HEK293 (cell line): ENCODE measurements at regions not wholly inside any gene's neighbourhood (a gene's known extent, or its start where the extent isn't known, plus 50 kb on each side); places are given as distances from the start of the nearest gene placed in this dataset.

Experiments
- CTCF ChIA-PET: fragments of 350-600 bp; formaldehyde crosslinking; extraction: SDS; loops from one replicate; lab custom pipeline; 2021; ENCODE audit warnings: antibody characterized with exemption; lab: Yijun Ruan, JAX
- POLR2A ChIA-PET: fragments of 300-600 bp; formaldehyde crosslinking; extraction: SDS; loops from one replicate; lab custom pipeline; 2020; ENCODE audit warnings: antibody characterized with exemption, inconsistent platforms; lab: Yijun Ruan, JAX
- H3K27ac ChIP-seq: fragments of 200-500 bp; sonication (Bioruptor generic); 2 replicates; pipeline ENCODE4 v1.5.1; 2014; ENCODE audit warnings: low read depth, low read length, control low read depth, inconsistent platforms; ENCODE audit errors: extremely low read depth
- H3K36me3 ChIP-seq, 2 experiments: fragments of 200-500 bp in 1 of 2; sonication (Bioruptor generic) in 1 of 2; 1 replicate in 1 of 2; 2 replicates in 1 of 2; pipeline ENCODE4 v1.5.1; 2014 to 2017; ENCODE audit warnings: inconsistent platforms in 2 of 2, low read length in 2 of 2; ENCODE audit not compliant: control insufficient read depth in 2 of 2, insufficient read depth in 1 of 2
- H3K4me1 ChIP-seq: fragments of 200-500 bp; sonication (Bioruptor generic); 2 replicates; pipeline ENCODE4 v1.5.1; 2014; ENCODE audit warnings: mild to moderate bottlenecking, low read length, inconsistent platforms; ENCODE audit not compliant: control insufficient read depth, insufficient read depth
- H3K4me3 ChIP-seq: 2 replicates; pipeline ENCODE4 v1.5.1; 2011; ENCODE audit warnings: low read depth, mild to moderate bottlenecking, control low read depth, low read length, moderate library complexity
- H3K9me3 ChIP-seq: fragments of 200-500 bp; sonication (Bioruptor generic); 2 replicates; pipeline ENCODE4 v1.5.1; 2014; ENCODE audit warnings: low read depth, low read length, inconsistent platforms; ENCODE audit not compliant: control insufficient read depth, insufficient read depth
- ELK4 ChIP-seq: IDR thresholded peaks from 2 replicates; pipeline ENCODE4 v1.6.1; 2011; ENCODE audit warnings: mild to moderate bottlenecking, low read depth, low read length, borderline replicate concordance
- GLI2 ChIP-seq: fragments of 450-650 bp; formaldehyde crosslinking; IDR thresholded peaks from 2 replicates; pipeline ENCODE4; 2017; ENCODE audit warnings: missing biosample characterization, missing genetic modification characterization, low read depth, borderline replicate concordance
- HOXD13 ChIP-seq: sonication (generic); formaldehyde crosslinking; IDR thresholded peaks from 2 replicates; pipeline ENCODE4 v1.8.0; 2022; ENCODE audit warnings: missing genetic modification reagents, borderline replicate concordance
- REPIN1 ChIP-seq: fragments of 450-650 bp; formaldehyde crosslinking; IDR thresholded peaks from 2 replicates; pipeline ENCODE4 v1.5.1; 2017; ENCODE audit warnings: missing biosample characterization, missing genetic modification characterization, low read depth
- SP3 ChIP-seq: fragments of 450-650 bp; formaldehyde crosslinking; IDR thresholded peaks from 2 replicates; pipeline ENCODE4 v1.5.1; 2016; ENCODE audit warnings: missing biosample characterization, missing genetic modification characterization
- TCF7L2 ChIP-seq: IDR thresholded peaks from 2 replicates; pipeline ENCODE4 v1.6.1; 2011; ENCODE audit warnings: low read depth, mild to moderate bottlenecking, inconsistent platforms, low read length, moderate library complexity, borderline replicate concordance
- ZBTB11 ChIP-seq: fragments of 450-650 bp; formaldehyde crosslinking; conservative IDR thresholded peaks from 2 replicates; pipeline ENCODE4 v1.5.1; 2016; ENCODE audit warnings: low read depth, missing biosample characterization, missing genetic modification characterization
- ZBTB44 ChIP-seq: fragments of 450-650 bp; IDR thresholded peaks from 2 replicates; pipeline ENCODE4 v1.5.1; 2018; ENCODE audit warnings: missing biosample characterization, mild to moderate bottlenecking, missing genetic modification characterization
- ZBTB8A ChIP-seq: fragments of 450-650 bp; formaldehyde crosslinking; IDR thresholded peaks from 2 replicates; pipeline ENCODE4 v1.5.1; 2016; ENCODE audit warnings: missing biosample characterization, missing genetic modification characterization
- ZNF121 ChIP-seq: fragments of 450-650 bp; formaldehyde crosslinking; IDR thresholded peaks from 2 replicates; pipeline ENCODE4 v1.5.1; 2016; ENCODE audit warnings: missing biosample characterization, missing genetic modification characterization
- ZNF146 ChIP-seq: fragments of 450-650 bp; formaldehyde crosslinking; IDR thresholded peaks from 2 replicates; pipeline ENCODE4 v1.5.1; 2016; ENCODE audit warnings: missing biosample characterization, missing genetic modification characterization
- ZNF18 ChIP-seq: fragments of 450-650 bp; formaldehyde crosslinking; IDR thresholded peaks from 2 replicates; pipeline ENCODE4 v1.5.1; 2016; ENCODE audit warnings: missing biosample characterization, missing genetic modification characterization
- ZNF214 ChIP-seq: fragments of 450-650 bp; formaldehyde crosslinking; IDR thresholded peaks from 2 replicates; pipeline ENCODE4 v1.5.1; 2017; ENCODE audit warnings: missing biosample characterization, mild to moderate bottlenecking, missing genetic modification characterization, borderline replicate concordance
- ZNF391 ChIP-seq: fragments of 450-650 bp; formaldehyde crosslinking; IDR thresholded peaks from 2 replicates; pipeline ENCODE4 v1.5.1; 2016; ENCODE audit warnings: low read depth, missing biosample characterization, missing genetic modification characterization, borderline replicate concordance
- ZNF423 ChIP-seq: fragments of 450-650 bp; formaldehyde crosslinking; IDR thresholded peaks from 2 replicates; pipeline ENCODE4 v1.5.1; 2016; ENCODE audit warnings: missing biosample characterization, missing genetic modification characterization
- ZNF473 ChIP-seq: fragments of 450-650 bp; formaldehyde crosslinking; IDR thresholded peaks from 2 replicates; pipeline ENCODE4 v1.5.1; 2017; ENCODE audit warnings: missing biosample characterization, missing genetic modification characterization
- ZNF521 ChIP-seq: fragments of 450-650 bp; formaldehyde crosslinking; IDR thresholded peaks from 2 replicates; pipeline ENCODE4 v1.5.1; 2017; ENCODE audit warnings: missing biosample characterization, mild to moderate bottlenecking, missing genetic modification characterization
- ZNF549 ChIP-seq: fragments of 450-650 bp; IDR thresholded peaks from 2 replicates; pipeline ENCODE4 v1.5.1; 2018; ENCODE audit warnings: missing biosample characterization, missing genetic modification characterization, mild to moderate bottlenecking, inconsistent platforms, moderate library complexity
- ZNF555 ChIP-seq: fragments of 450-650 bp; formaldehyde crosslinking; conservative IDR thresholded peaks from 2 replicates; pipeline ENCODE4 v1.5.1; 2017; ENCODE audit warnings: missing biosample characterization, mild to moderate bottlenecking, missing genetic modification characterization, inconsistent platforms
- ZNF580 ChIP-seq: fragments of 450-650 bp; formaldehyde crosslinking; IDR thresholded peaks from 2 replicates; pipeline ENCODE4 v1.5.1; 2016; ENCODE audit warnings: missing biosample characterization, missing genetic modification characterization
- ZNF621 ChIP-seq: fragments of 450-650 bp; formaldehyde crosslinking; IDR thresholded peaks from 2 replicates; pipeline ENCODE4 v1.5.1; 2017; ENCODE audit warnings: missing biosample characterization, missing genetic modification characterization
- ZNF654 ChIP-seq: fragments of 450-650 bp; formaldehyde crosslinking; IDR thresholded peaks from 2 replicates; pipeline ENCODE4 v1.5.1; 2016; ENCODE audit warnings: low read depth, missing biosample characterization, missing genetic modification characterization
- ZNF677 ChIP-seq: fragments of 450-650 bp; IDR thresholded peaks from 2 replicates; pipeline ENCODE4 v1.5.0; 2018; ENCODE audit warnings: missing biosample characterization, mild to moderate bottlenecking, missing genetic modification characterization, moderate library complexity
- ZNF701 ChIP-seq: fragments of 450-650 bp; formaldehyde crosslinking; IDR thresholded peaks from 2 replicates; pipeline ENCODE4 v1.5.1; 2016; ENCODE audit warnings: missing biosample characterization, missing genetic modification characterization
- ZSCAN30 ChIP-seq: fragments of 450-650 bp; IDR thresholded peaks from 2 replicates; pipeline ENCODE4 v1.5.1; 2018; ENCODE audit warnings: missing biosample characterization, mild to moderate bottlenecking, missing genetic modification characterization, moderate library complexity

- Histone ChIP-seq H3K27ac (no peak overlapping the region), H3K4me3 (no peak overlapping the region), H3K36me3 (no peaks in the 10 kb centered on the region), H3K9me3 (no peaks in the 10 kb centered on the region), H3K4me1 (no peaks in the 10 kb centered on the region)
- ChIA-PET CTCF (interaction anchor here (1.2 to 1.6 kb wide), 3 partner anchors 10 to 58 kb away, joined by 3 to 5 read pairs (median 3); no protein-coding TSS in a partner anchor), POLR2A (interaction anchor here (1.1 kb wide), 1 partner anchor 107 kb away, joined by 3 read pairs; no protein-coding TSS in a partner anchor)
- TF ChIP-seq ZNF549 (tag by site-specific recombination), result no peak
- no peak for TF ChIP-seq ZNF621 (tag by site-specific recombination)
- TF ChIP-seq ZNF654 (tag by site-specific recombination), result no peak
- TF ChIP-seq SP3, result no peak
- no peak for TF ChIP-seq ZNF580 (tag by site-specific recombination)
Observed at GRCh38 chr19:31167690-31168089, 181.5 kb downstream of the TSHZ3 start.

- Histone ChIP-seq H3K36me3 (no peaks in the 10 kb centered on the region), H3K4me3 (no peak overlapping the region), H3K9me3 (no peaks in the 10 kb centered on the region), H3K27ac (no peak overlapping the region), H3K4me1 (no peaks in the 10 kb centered on the region)
- TF ChIP-seq ZNF555 (tag by site-specific recombination) (no peak), ZNF473 (tag by site-specific recombination) (no peak), ZNF18 (no peak), HOXD13 (no peak), TCF7L2 (no peak), ZBTB8A (tag by site-specific recombination) (no peak), ZNF121 (tag by site-specific recombination) (no peak)
- ChIA-PET CTCF (no interaction called here), POLR2A (no interaction called here)
Observed at GRCh38 chr19:31166206-31166605, 183.0 kb downstream of the TSHZ3 start.

- no peaks in the 10 kb centered on the region; the same call in 1 of the 2 replicates for H3K9me3 ChIP-seq
- ChIA-PET POLR2A (no interaction called here), CTCF (interaction anchor here (1.7 kb wide), 1 partner anchor 495 kb away, joined by 3 read pairs; no protein-coding TSS in a partner anchor)
- no peaks in the 10 kb centered on the region for H3K36me3 ChIP-seq
- no peak overlapping the region for H3K4me3 ChIP-seq
- no peaks in the 10 kb centered on the region for H3K4me1 ChIP-seq
- H3K27ac ChIP-seq, result no peak overlapping the region
- no peak for TF ChIP-seq ZBTB11 (tag by site-specific recombination)
- no peak for TF ChIP-seq REPIN1
- no peak for TF ChIP-seq ELK4
- TF ChIP-seq ZNF146 (tag by site-specific recombination), result no peak
- TF ChIP-seq HOXD13, result no peak
- TF ChIP-seq ZNF423 (tag by site-specific recombination), result no peak
- no peak for TF ChIP-seq GLI2 (tag by site-specific recombination)
- TF ChIP-seq ZNF391 (tag by site-specific recombination), result no peak
- TF ChIP-seq ZNF677 (tag by site-specific recombination), result no peak
- no peak for TF ChIP-seq ZNF521 (tag by site-specific recombination)
- TF ChIP-seq ZSCAN30 (tag by site-specific recombination), result no peak
- TF ChIP-seq ZNF214 (tag by site-specific recombination), result no peak
- no peak for TF ChIP-seq ZNF701 (tag by site-specific recombination)
- TF ChIP-seq ZBTB44, result no peak
Observed at GRCh38 chr19:31164791-31165251, 184.4 kb downstream of the TSHZ3 start.
